Right atrium auricular region (tissue), 2 donors: ENCODE measurements at regions not wholly inside any gene's neighbourhood (a gene's known extent, or its start where the extent isn't known, plus 50 kb on each side); places are given as distances from the start of the nearest gene placed in this dataset.

Source experiments
- DNase-seq: peaks from one replicate; pipeline ENCODE4 v3.0.0-alpha.2; 2019; ENCODE audit warnings: low spot score
- H3K27ac ChIP-seq, 2 donors: fragments of 200-600 bp; sonication (generic); 1 replicate in 1 of 2; 2 replicates in 1 of 2; pipeline ENCODE4 v1.5.1; 2016 to 2019
- H3K27me3 ChIP-seq, 2 donors: fragments of 200-600 bp; sonication (generic); one replicate each; pipeline versions ENCODE4 v1.5.1 to v1.6.0; 2017 to 2019
- H3K36me3 ChIP-seq: fragments of 200-600 bp; sonication (generic); one replicate; pipeline ENCODE4 v1.5.1; 2016
- H3K4me1 ChIP-seq, 2 donors: fragments of 200-600 bp; sonication (generic); one replicate each; pipeline versions ENCODE4 v1.5.1 to v1.6.0; 2017 to 2019
- H3K4me3 ChIP-seq, 2 donors: fragments of 200-600 bp; sonication (generic); 1 replicate in 1 of 2; 2 replicates in 1 of 2; pipeline ENCODE4 v1.5.1; 2017 to 2019; ENCODE audit warnings: mild to moderate bottlenecking in 1 of 2, moderate library complexity in 1 of 2
- H3K9me3 ChIP-seq, 2 donors: fragments of 200-600 bp; sonication (generic); one replicate each; pipeline ENCODE4 v1.5.1; 2019
- CTCF ChIP-seq, 2 donors: fragments of 200-600 bp; sonication (generic); IDR thresholded peaks; one replicate each; pipeline ENCODE4 v1.5.1; 2019; ENCODE audit warnings: antibody characterized with exemption in 2 of 2

- no peaks in the 10 kb centered on the region for H3K36me3 ChIP-seq
Observed at GRCh38 chr3:162992741-162993140, 1496.1 kb downstream of the OTOL1 start.

GRCh38 chr3:162994165-162994564 is 1497.6 kb downstream of the OTOL1 start:
- H3K36me3 ChIP-seq = no peaks in the 10 kb centered on the region
- H3K9me3 ChIP-seq = peaks cover 0 to 23% of the 10 kb centered on the region in 2 donors
- H3K4me3 ChIP-seq = no peak overlapping the region
- no peaks in the 10 kb centered on the region for H3K4me1 ChIP-seq
- H3K27ac ChIP-seq = no peak overlapping the region
- DNase-seq = no peak
- H3K27me3 ChIP-seq = no peaks in the 10 kb centered on the region
- TF ChIP-seq CTCF (IDR thresholded peaks at IDR 0.05) = no peak

More at GRCh38 chr3:162992741-162993140, 1496.1 kb downstream of the OTOL1 start:
- DNase-seq = no peak
- Histone ChIP-seq H3K27ac (no peak overlapping the region), H3K9me3 (peaks cover 0 to 23% of the 10 kb centered on the region in 2 donors), H3K4me1 (no peaks in the 10 kb centered on the region), H3K27me3 (no peaks in the 10 kb centered on the region), H3K4me3 (no peak overlapping the region)
- TF ChIP-seq CTCF (IDR thresholded peaks at IDR 0.05) = no peak

GRCh38 chr3:162996368-162996767 is 1499.8 kb downstream of the OTOL1 start:
- Histone ChIP-seq H3K27me3 (no peaks in the 10 kb centered on the region), H3K9me3 (peaks cover 0 to 23% of the 10 kb centered on the region in 2 donors), H3K36me3 (no peaks in the 10 kb centered on the region), H3K27ac (no peak overlapping the region), H3K4me1 (no peaks in the 10 kb centered on the region), H3K4me3 (no peak overlapping the region)
- no peak for DNase-seq
- TF ChIP-seq CTCF (IDR thresholded peaks at IDR 0.05) = no peak

- TF ChIP-seq CTCF (IDR thresholded peaks at IDR 0.05) = no peak
- H3K27me3 ChIP-seq = no peaks in the 10 kb centered on the region
- DNase-seq = no peak
Observed at GRCh38 chr3:162998205-162998604, 1501.6 kb downstream of the OTOL1 start.

GRCh38 chr3:163011596-163011995 is 1515.0 kb downstream of the OTOL1 start:
- DNase-seq = no peak
- no peaks in the 10 kb centered on the region for H3K36me3 ChIP-seq
- H3K4me3 ChIP-seq = no peak overlapping the region
- no peak overlapping the region for H3K27ac ChIP-seq
- no peak for TF ChIP-seq CTCF (IDR thresholded peaks at IDR 0.05)
- H3K9me3 ChIP-seq = peaks cover 0 to 3% of the 10 kb centered on the region in 2 donors
- H3K4me1 ChIP-seq = no peaks in the 10 kb centered on the region
- no peaks in the 10 kb centered on the region for H3K27me3 ChIP-seq

More at GRCh38 chr3:162998205-162998604, 1501.6 kb downstream of the OTOL1 start:
- Histone ChIP-seq H3K4me3 (no peak overlapping the region), H3K9me3 (peaks cover 0 to 20% of the 10 kb centered on the region in 2 donors), H3K4me1 (no peaks in the 10 kb centered on the region), H3K27ac (no peak overlapping the region), H3K36me3 (no peaks in the 10 kb centered on the region)

GRCh38 chr3:163016251-163016650 is 1519.6 kb downstream of the OTOL1 start:
- Histone ChIP-seq H3K27me3 (no peaks in the 10 kb centered on the region), H3K36me3 (no peaks in the 10 kb centered on the region), H3K27ac (no peak overlapping the region), H3K4me1 (no peaks in the 10 kb centered on the region), H3K4me3 (no peak overlapping the region), H3K9me3 (peaks cover 0 to 10% of the 10 kb centered on the region in 2 donors)
- TF ChIP-seq CTCF (IDR thresholded peaks at IDR 0.05) = no peak
- no peak for DNase-seq
